ENCODE measurements at regions not wholly inside any gene's neighbourhood (a gene's known extent, or its start where the extent isn't known, plus 50 kb on each side); places are given as distances from the start of the nearest gene placed in this dataset.

DNA sequence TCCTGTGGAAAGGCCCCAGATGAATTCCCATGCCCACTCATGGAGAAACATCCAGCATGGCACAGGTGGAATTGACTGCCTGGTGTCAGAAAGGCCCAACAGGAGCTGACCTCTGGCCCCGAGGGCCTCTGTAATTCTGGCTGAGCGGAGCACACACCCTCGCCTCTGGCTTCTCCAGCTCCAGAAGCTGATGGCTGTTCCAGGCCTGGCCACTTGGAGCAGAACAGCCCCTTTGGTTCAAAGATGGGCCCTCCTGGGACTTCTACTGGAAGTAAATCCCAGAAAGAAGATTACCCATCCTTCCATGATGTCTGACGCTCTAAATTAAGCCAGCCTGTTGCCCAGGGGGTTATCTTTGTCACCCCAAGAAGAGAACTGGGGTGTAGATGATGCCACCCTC lies 275.1 kb upstream of the CDH4 start:
- WGBS, 2 donors, result 75 to 78% methylated on average over 4 of the region's 4 CpGs
- DNase-seq (ENCODE audit: low spot score in 2 of 2), result no peak
- intact Hi-C loops (cut with DNase I; ENCODE audit: low total_unique reads), result no loop called here
- H3K4me3 ChIP-seq (ENCODE audit: low read depth, poor library complexity, severe bottlenecking), result no peak overlapping the region
- TF ChIP-seq, protein P1, sequence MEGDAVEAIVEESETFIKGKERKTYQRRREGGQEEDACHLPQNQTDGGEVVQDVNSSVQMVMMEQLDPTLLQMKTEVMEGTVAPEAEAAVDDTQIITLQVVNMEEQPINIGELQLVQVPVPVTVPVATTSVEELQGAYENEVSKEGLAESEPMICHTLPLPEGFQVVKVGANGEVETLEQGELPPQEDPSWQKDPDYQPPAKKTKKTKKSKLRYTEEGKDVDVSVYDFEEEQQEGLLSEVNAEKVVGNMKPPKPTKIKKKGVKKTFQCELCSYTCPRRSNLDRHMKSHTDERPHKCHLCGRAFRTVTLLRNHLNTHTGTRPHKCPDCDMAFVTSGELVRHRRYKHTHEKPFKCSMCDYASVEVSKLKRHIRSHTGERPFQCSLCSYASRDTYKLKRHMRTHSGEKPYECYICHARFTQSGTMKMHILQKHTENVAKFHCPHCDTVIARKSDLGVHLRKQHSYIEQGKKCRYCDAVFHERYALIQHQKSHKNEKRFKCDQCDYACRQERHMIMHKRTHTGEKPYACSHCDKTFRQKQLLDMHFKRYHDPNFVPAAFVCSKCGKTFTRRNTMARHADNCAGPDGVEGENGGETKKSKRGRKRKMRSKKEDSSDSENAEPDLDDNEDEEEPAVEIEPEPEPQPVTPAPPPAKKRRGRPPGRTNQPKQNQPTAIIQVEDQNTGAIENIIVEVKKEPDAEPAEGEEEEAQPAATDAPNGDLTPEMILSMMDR (IDR thresholded peaks at IDR 0.05), result no peak
- no peak for TF ChIP-seq POLR2A (IDR thresholded peaks at IDR 0.05)

DNA sequence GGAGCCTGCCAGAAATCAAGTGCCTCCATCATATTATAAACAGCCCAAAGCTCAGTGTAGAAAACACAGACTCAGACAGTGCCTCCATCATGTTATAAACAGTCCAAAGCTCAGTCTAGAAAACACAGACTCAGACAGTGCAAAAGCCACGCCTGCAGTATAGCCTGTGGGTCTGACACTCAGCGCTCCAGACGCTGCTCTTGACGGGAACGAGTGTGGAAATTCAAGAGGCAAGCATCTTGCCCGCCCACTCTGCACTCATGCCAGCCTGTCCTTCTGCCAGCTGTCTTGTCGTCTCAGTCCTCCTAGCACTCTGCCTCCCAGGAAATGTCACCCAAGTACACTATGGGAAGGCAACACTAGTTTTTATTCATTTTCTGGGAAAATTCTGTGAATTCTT lies 274.2 kb upstream of the CDH4 start:
- 29 to 48% methylated on average over 7 of the region's 7 CpGs for WGBS, 2 donors
- TF ChIP-seq, protein P1 (IDR thresholded peaks at IDR 0.05), result no peak
- TF ChIP-seq POLR2A (IDR thresholded peaks at IDR 0.05), result no peak
- no peak for DNase-seq (ENCODE audit: low spot score in 2 of 2)

DNA sequence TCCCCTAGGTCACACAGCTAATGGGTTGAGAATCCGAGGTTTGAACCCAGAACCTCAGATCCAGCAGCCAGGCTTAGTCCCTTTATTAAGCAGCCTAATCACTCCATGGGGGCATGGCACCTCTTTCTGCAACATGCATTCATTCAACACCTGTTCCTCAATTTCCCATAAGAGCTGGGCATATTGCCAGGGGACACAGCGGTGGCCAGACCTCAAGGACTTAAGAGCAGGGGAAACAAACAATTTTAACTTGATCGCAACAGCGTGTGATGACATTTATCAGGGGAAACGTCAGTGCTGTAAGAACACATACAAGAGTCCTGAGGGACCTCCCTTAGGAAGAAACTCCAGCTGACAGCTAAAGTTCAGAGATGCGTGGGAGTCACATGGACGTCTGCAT lies 267.4 kb upstream of the CDH4 start:
- no peak overlapping the region for H3K4me3 ChIP-seq (ENCODE audit: low read depth, poor library complexity, severe bottlenecking)
- intact Hi-C loops (cut with DNase I; ENCODE audit: low total_unique reads), result no loop called here
- WGBS, 2 donors, result 69 to 75% methylated on average over 7 of the region's 7 CpGs
- TF ChIP-seq POLR2A (IDR thresholded peaks at IDR 0.05), result no peak
- TF ChIP-seq, protein P1 (IDR thresholded peaks at IDR 0.05), result no peak
- no peak for DNase-seq (ENCODE audit: low spot score in 2 of 2)

More for the DNA sequence above, 274.2 kb upstream of the CDH4 start:
- intact Hi-C loops (cut with DNase I; ENCODE audit: low total_unique reads), result no loop called here
- no peak overlapping the region for H3K4me3 ChIP-seq (ENCODE audit: low read depth, poor library complexity, severe bottlenecking)

DNA sequence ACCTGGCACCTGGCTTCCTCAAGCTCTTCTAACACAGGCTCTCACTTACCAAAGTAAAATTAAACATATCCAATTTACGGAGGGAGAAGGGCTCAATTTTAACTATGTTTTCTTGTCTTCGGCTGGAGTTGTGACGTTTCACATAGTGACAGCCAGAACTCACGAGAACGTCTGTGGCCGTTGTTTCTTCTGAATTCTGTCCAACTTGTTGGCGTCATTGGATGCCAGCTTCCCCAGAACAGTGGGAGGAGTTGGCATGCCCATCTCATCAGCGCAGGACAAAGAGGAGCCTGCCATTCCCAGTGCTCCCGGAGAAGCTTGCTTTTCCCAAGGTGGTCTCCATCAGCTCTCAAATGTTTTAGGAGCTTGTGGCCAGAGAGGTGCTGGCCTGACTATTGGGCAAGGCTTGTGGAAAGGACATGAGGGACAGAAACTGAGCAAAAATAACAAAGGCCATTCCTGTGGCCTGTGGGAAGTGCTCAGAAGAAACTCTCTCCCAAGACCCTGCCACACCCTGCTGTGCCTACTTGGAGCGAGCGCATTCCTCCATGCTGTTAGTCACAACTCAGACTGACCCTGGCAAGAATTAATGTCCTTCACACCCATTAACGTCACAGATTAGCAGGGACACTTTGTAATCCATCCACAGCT lies 265.4 kb upstream of the CDH4 start:
- DNase-seq (ENCODE audit: low spot score in 2 of 2), result no peak
- no peak overlapping the region for H3K4me3 ChIP-seq (ENCODE audit: low read depth, poor library complexity, severe bottlenecking)
- intact Hi-C loops (cut with DNase I; ENCODE audit: low total_unique reads), result no loop called here
- TF ChIP-seq, protein P1 (IDR thresholded peaks at IDR 0.05), result no peak
- TF ChIP-seq POLR2A (IDR thresholded peaks at IDR 0.05), result no peak
- WGBS, 2 donors, result 75 to 76% methylated on average over 12 of the region's 12 CpGs

DNA sequence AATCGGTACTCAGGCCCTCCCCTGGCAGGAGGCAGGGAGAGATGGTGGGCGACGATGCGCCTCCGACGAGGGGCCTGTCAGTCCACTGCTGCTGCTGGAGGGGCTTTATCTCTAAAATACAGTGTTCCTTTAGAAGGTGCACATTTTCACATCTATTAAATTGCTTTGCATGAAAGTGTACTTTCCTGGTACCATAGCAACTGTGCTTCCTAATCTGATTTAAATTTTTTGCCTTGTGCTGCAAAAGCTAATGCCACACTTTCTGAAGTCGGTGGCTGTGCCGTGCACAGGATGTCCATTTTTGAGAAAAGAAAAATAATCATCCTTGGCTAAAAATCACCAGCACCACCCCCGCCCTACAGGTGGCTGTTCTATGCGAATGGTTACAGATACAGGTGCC lies 262.0 kb upstream of the CDH4 start:
- WGBS, 2 donors, result 83 to 86% methylated on average over 10 of the region's 10 CpGs
- DNase-seq (ENCODE audit: low spot score in 2 of 2), result no peak
- TF ChIP-seq POLR2A (IDR thresholded peaks at IDR 0.05), result no peak

DNA sequence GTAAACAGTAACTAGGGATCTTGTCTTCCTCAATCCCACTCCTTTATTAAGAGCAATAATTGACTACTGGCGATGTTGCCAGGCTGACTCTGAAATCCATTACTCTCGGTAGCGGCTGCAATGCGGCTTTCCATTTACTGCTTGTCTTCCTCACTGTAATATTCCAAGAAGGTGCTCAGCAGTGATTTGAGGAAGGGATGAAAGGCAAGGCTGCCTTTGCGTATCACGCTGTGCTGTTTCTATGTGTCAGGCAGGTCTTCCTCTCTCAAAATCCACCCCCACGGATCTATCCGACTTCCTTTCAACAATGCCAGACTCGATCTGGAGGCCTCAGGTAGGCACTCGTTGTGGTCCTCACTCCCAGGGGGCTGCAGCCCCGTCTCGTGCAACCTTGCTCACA lies 261.4 kb upstream of the CDH4 start:
- intact Hi-C loops (cut with DNase I; ENCODE audit: low total_unique reads), result no loop called here
- DNase-seq (ENCODE audit: low spot score in 2 of 2), result no peak
- WGBS, 2 donors, result 73 to 81% methylated on average over 12 of the region's 12 CpGs
- no peak for TF ChIP-seq POLR2A (IDR thresholded peaks at IDR 0.05)
- TF ChIP-seq, protein P1 (IDR thresholded peaks at IDR 0.05), result no peak
- no peak overlapping the region for H3K4me3 ChIP-seq (ENCODE audit: low read depth, poor library complexity, severe bottlenecking)

More for the DNA sequence above, 262.0 kb upstream of the CDH4 start:
- no peak overlapping the region for H3K4me3 ChIP-seq (ENCODE audit: low read depth, poor library complexity, severe bottlenecking)
- intact Hi-C loops (cut with DNase I; ENCODE audit: low total_unique reads), result no loop called here

Data from lower leg skin (tissue), 4 donors.